Endothelial cell of umbilical vein (primary cell): ENCODE measurements at regions not wholly inside any gene's neighbourhood (a gene's known extent, or its start where the extent isn't known, plus 50 kb on each side); places are given as distances from the start of the nearest gene placed in this dataset.

Experiments
- BruUV-seq: library from RNA; stranded (reverse); fragments of 400-500 nt; replicated peaks from 2 replicates; lab custom pipeline; 2021; lab: Mats Ljungman, UMichigan
- CTCF ChIA-PET: fragments of 300-600, 350-600 bp; sonication (Branson Sonifier 250); formaldehyde crosslinking; loops from one replicate; lab custom pipeline; 2021; ENCODE audit warnings: antibody characterized with exemption, inconsistent platforms; lab: Charles Lee
- POLR2A ChIA-PET: fragments of 300-600, 350-600 bp; sonication (Branson Sonifier 250); formaldehyde crosslinking; loops from one replicate; lab custom pipeline; 2021; ENCODE audit warnings: antibody characterized with exemption, inconsistent platforms; lab: Charles Lee
- DNase-seq: peaks from one replicate; pipeline ENCODE4 v3.0.0-alpha.2; 2011; ENCODE audit warnings: low read depth, low spot score
- FAIRE-seq: peaks from 2 replicates; lab custom pipeline; 2011; peaks lifted over from hg19 to GRCh38; lab: Jason Lieb, UNC
- H2AFZ ChIP-seq: 2 replicates; pipeline ENCODE4 v1.6.0; 2012; ENCODE audit warnings: low read depth, low read length, control low read depth, inconsistent platforms
- H3K27ac ChIP-seq: 2 replicates; pipeline ENCODE4 v1.5.1; 2011; ENCODE audit warnings: low read depth, mild to moderate bottlenecking, control low read depth, low read length, moderate library complexity; ENCODE audit not compliant: insufficient read depth
- H3K27me3 ChIP-seq, 2 experiments: 2 replicates each; pipeline versions ENCODE4 v1.6.0 to v1.6.1; 2011; ENCODE audit warnings: low read length in 2 of 2, mixed read lengths in 1 of 2; ENCODE audit not compliant: control insufficient read depth in 2 of 2, insufficient read depth in 2 of 2
- H3K36me3 ChIP-seq, 2 experiments: 2 replicates in 1 of 2; 3 replicates in 1 of 2; pipeline ENCODE4 v1.5.1; 2011; ENCODE audit warnings: low read length in 2 of 2, mild to moderate bottlenecking in 1 of 2, moderate library complexity in 1 of 2; ENCODE audit not compliant: control insufficient read depth in 2 of 2, insufficient read depth in 2 of 2; ENCODE audit errors: extremely low read depth in 1 of 2
- H3K4me1 ChIP-seq: 3 replicates; pipeline ENCODE4 v1.5.1; 2011; ENCODE audit warnings: mild to moderate bottlenecking, low read length; ENCODE audit not compliant: control insufficient read depth, insufficient read depth; ENCODE audit errors: extremely low read depth
- H3K4me2 ChIP-seq: 2 replicates; pipeline ENCODE4 v1.6.1; 2011; ENCODE audit warnings: low read length, control low read depth, mixed read lengths; ENCODE audit not compliant: insufficient read depth
- H3K4me3 ChIP-seq, 3 experiments: fragments of 200-600 bp in 1 of 3; sonication (generic), shearing (Covaris generic) in 1 of 3; replicated peaks in 1 of 3; 2 replicates each; pipeline ENCODE4 v1.5.1; 2011 to 2016; ENCODE audit warnings: control low read depth in 3 of 3, low read length in 3 of 3, mild to moderate bottlenecking in 2 of 3, inconsistent platforms in 1 of 3, low read depth in 1 of 3, moderate library complexity in 1 of 3; ENCODE audit not compliant: insufficient read depth in 1 of 3
- H3K79me2 ChIP-seq: 2 replicates; pipeline ENCODE4 v1.6.0; 2012; ENCODE audit warnings: low read length, inconsistent platforms; ENCODE audit not compliant: control insufficient read depth, insufficient read depth
- H3K9ac ChIP-seq: replicated peaks from 2 replicates; pipeline ENCODE3; 2011; ENCODE audit warnings: low read length, control low read depth; ENCODE audit not compliant: insufficient read depth; ENCODE audit errors: extremely low read depth
- H3K9me1 ChIP-seq: replicated peaks from 3 replicates; pipeline ENCODE4 v1.6.0; 2011; ENCODE audit warnings: mild to moderate bottlenecking, low read length; ENCODE audit not compliant: control insufficient read depth, insufficient read depth; ENCODE audit errors: extremely low read depth
- H3K9me3 ChIP-seq: replicated peaks from 2 replicates; pipeline ENCODE4 v1.5.1; 2012; ENCODE audit warnings: low read length, inconsistent platforms; ENCODE audit not compliant: control insufficient read depth, insufficient read depth
- H4K20me1 ChIP-seq: replicated peaks from 2 replicates; pipeline ENCODE3; 2011; ENCODE audit warnings: mild to moderate bottlenecking, low read length; ENCODE audit not compliant: control insufficient read depth, insufficient read depth; ENCODE audit errors: extremely low read depth
- CTCF ChIP-seq, 2 donors: IDR thresholded peaks; 1 replicate in 1 of 2; 2 replicates in 1 of 2; pipeline ENCODE4 v1.5.1; 2011; ENCODE audit warnings: low read length in 2 of 2, mild to moderate bottlenecking in 2 of 2, moderate library complexity in 2 of 2, control low read depth in 1 of 2, inconsistent platforms in 1 of 2, low read depth in 1 of 2; ENCODE audit not compliant: insufficient read depth in 1 of 2; ENCODE audit errors: extremely low read depth in 1 of 2
- EZH2 ChIP-seq: IDR thresholded peaks from 2 replicates; pipeline ENCODE4 v1.6.1; 2012; ENCODE audit warnings: borderline replicate concordance, low read depth, mild to moderate bottlenecking, moderate library complexity, low read length, inconsistent platforms; ENCODE audit not compliant: severe bottlenecking
- FOS ChIP-seq: IDR thresholded peaks from 2 replicates; pipeline ENCODE4 v1.6.1; 2011; ENCODE audit warnings: mild to moderate bottlenecking, low read length, moderate library complexity, borderline replicate concordance; ENCODE audit not compliant: insufficient read depth
- GATA2 ChIP-seq: IDR thresholded peaks from 2 replicates; pipeline ENCODE4 v1.7.0; 2011; ENCODE audit warnings: low read depth, mild to moderate bottlenecking, moderate library complexity, mixed read lengths, low read length; ENCODE audit not compliant: insufficient read length, insufficient read depth
- JUN ChIP-seq: IDR thresholded peaks from 2 replicates; pipeline ENCODE4 v1.6.1; 2011; ENCODE audit warnings: borderline replicate concordance, low read depth; ENCODE audit not compliant: insufficient read length, insufficient read depth
- MYC ChIP-seq: IDR thresholded peaks from one replicate; pipeline ENCODE4 v1.6.1; 2011; ENCODE audit warnings: mild to moderate bottlenecking, low read depth, low read length
- POLR2A ChIP-seq: IDR thresholded peaks from 2 replicates; pipeline ENCODE4 v1.6.1; 2012; ENCODE audit warnings: low read depth, mild to moderate bottlenecking, control low read depth, low read length
- POLR2AphosphoS5 ChIP-seq: IDR thresholded peaks from 2 replicates; pipeline ENCODE4 v1.6.1; 2012; ENCODE audit warnings: low read depth, mild to moderate bottlenecking, control low read depth, low read length, moderate library complexity; ENCODE audit not compliant: insufficient read depth
- dilution Hi-C: fragments of 300-500 bp; cut with MboI; formaldehyde crosslinking; loops from one replicate; pipeline ENCODE4 v1.15.0; 2019; ENCODE audit warnings: low sequenced_read_pairs; ENCODE audit not compliant: extremely low pct_ligation_motif_present
- intact Hi-C: fragments of 100-400 bp; cut with micrococcal nuclease; formaldehyde crosslinking; loops from one replicate; pipeline ENCODE4 v1.10.0; 2022
- TF ChIP-seq, protein P1 (sequence below): IDR thresholded peaks from 2 replicates; pipeline ENCODE4 v1.6.1; 2011; ENCODE audit not compliant: insufficient read depth, insufficient read length

- Histone ChIP-seq H3K4me2 (no peak overlapping the region), H3K27me3 (peaks cover 9 to 10% of the 10 kb centered on the region in 2 experiments), H3K4me1 (no peaks in the 10 kb centered on the region), H3K36me3 (no peaks in the 10 kb centered on the region), H4K20me1 (no peaks in the 10 kb centered on the region), H3K9me1 (no peaks in the 10 kb centered on the region), H3K4me3 (no peak overlapping the region), H3K79me2 (no peaks in the 10 kb centered on the region), H3K27ac (no peak overlapping the region), H3K9ac (no peak overlapping the region), H3K9me3 (no peaks in the 10 kb centered on the region), H2AFZ (no peak overlapping the region)
- no peak for FAIRE-seq
- no peak for TF ChIP-seq JUN
- dilution Hi-C loops = no loop called here
- ChIA-PET POLR2A (no interaction called here), CTCF (interaction anchor here (1.8 kb wide), 1 partner anchor 89 kb away, joined by 4 read pairs; no protein-coding TSS in a partner anchor)
- no peak for DNase-seq
- intact Hi-C loops = no loop called here
- no TSS peak for BruUV-seq
Observed at GRCh38 chr5:68375540-68375939, 160.0 kb downstream of the PIK3R1 start.

DNA sequence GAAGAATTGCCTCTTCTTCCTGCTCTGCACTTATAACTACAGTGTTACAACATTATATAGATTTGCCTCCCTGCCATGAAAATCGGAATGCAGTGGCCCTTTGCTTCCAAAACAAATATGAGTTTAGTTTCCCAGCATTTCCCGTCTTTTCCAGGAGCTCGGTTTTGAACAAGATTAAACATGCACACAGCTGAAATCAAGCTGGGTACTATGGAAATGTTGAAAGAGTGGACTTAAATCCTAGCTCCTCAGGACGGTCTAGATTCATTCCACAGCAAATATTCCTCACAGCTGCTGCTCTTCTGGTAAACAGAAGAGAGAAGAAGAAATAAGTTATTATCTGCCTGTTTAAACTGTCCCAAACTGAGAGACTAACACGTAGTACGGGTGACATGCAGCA lies 161.4 kb downstream of the PIK3R1 start:
- peaks cover 7 to 10% of the 10 kb centered on the region in 2 experiments for H3K27me3 ChIP-seq
- no peaks in the 10 kb centered on the region for H4K20me1 ChIP-seq
- no TSS peak for BruUV-seq
- no peaks in the 10 kb centered on the region for H3K9me3 ChIP-seq
- no peak for TF ChIP-seq MYC
- TF ChIP-seq, protein P1, sequence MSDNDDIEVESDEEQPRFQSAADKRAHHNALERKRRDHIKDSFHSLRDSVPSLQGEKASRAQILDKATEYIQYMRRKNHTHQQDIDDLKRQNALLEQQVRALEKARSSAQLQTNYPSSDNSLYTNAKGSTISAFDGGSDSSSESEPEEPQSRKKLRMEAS = no peak
- TF ChIP-seq POLR2AphosphoS5 = no peak
- no peak for TF ChIP-seq GATA2
- TF ChIP-seq CTCF (IDR thresholded peaks at IDR 0.05; ENCODE audit: extremely low read depth in 1 of 2, insufficient read depth in 1 of 2, low read depth in 1 of 2, low read length in 2 of 2) = no peak
- no peak for TF ChIP-seq EZH2
- no peak for TF ChIP-seq POLR2A
- TF ChIP-seq FOS = no peak
- no peak for TF ChIP-seq JUN
- ChIA-PET POLR2A (no interaction called here), CTCF (interaction anchor here (1.0 to 1.4 kb wide), 4 partner anchors 11 to 76 kb away, joined by 3 to 5 read pairs (median 3); no protein-coding TSS in a partner anchor)
- no peak overlapping the region for H3K9ac ChIP-seq
- H3K4me3 ChIP-seq = no peak overlapping the region
- dilution Hi-C loops = no loop called here
- intact Hi-C loops = no loop called here
- H3K79me2 ChIP-seq = no peaks in the 10 kb centered on the region
- DNase-seq = no peak
- FAIRE-seq = no peak
- no peaks in the 10 kb centered on the region for H3K4me1 ChIP-seq
- no peak overlapping the region for H3K4me2 ChIP-seq
- H3K9me1 ChIP-seq = no peaks in the 10 kb centered on the region
- no peaks in the 10 kb centered on the region for H3K36me3 ChIP-seq
- H2AFZ ChIP-seq = no peak overlapping the region
- H3K27ac ChIP-seq = no peak overlapping the region
